Sigmoid colon (tissue), 6 donors: ENCODE measurements at regions not wholly inside any gene's neighbourhood (a gene's known extent, or its start where the extent isn't known, plus 50 kb on each side); places are given as distances from the start of the nearest gene placed in this dataset.
A peak's percentile ranks its signal among the peaks of the same experiment; 100 is the strongest.

Source experiments
- DNase-seq: peaks from one replicate; pipeline ENCODE4 v3.0.0-alpha.2; 2019
- H3K27ac ChIP-seq, 4 donors: fragments of 200-600 bp; sonication (generic); one replicate each; pipeline ENCODE4 v1.5.1; 2016 to 2019; ENCODE audit warnings: mild to moderate bottlenecking in 1 of 4
- H3K27me3 ChIP-seq, 3 donors: fragments of 200-600 bp; sonication (generic); one replicate each; pipeline ENCODE4 v1.5.1; 2019; ENCODE audit warnings: mild to moderate bottlenecking in 1 of 3
- H3K36me3 ChIP-seq, 4 donors: fragments of 200-600 bp; sonication (generic); one replicate each; pipeline ENCODE4 v1.5.1; 2016 to 2019
- H3K4me1 ChIP-seq, 4 donors: fragments of 200-600 bp; sonication (generic); one replicate each; pipeline ENCODE4 v1.5.1; 2017 to 2019
- H3K4me3 ChIP-seq, 4 donors: fragments of 200-600 bp; sonication (generic); one replicate each; pipeline ENCODE4 v1.5.1; 2017 to 2019; ENCODE audit warnings: mild to moderate bottlenecking in 2 of 4, moderate library complexity in 1 of 4
- H3K9me3 ChIP-seq, 4 donors: fragments of 200-600 bp in 3 of 4; sonication (generic) in 3 of 4; one replicate each; pipeline versions ENCODE4 v1.5.1 to v1.6.1; 2013 to 2019
- CTCF ChIP-seq, 4 experiments: fragments of 450-650 bp in 3 of 4; fragments of 200-600 bp in 1 of 4; IDR thresholded peaks; one replicate each; pipeline ENCODE4 v1.5.1; 2016 to 2019; ENCODE audit warnings: antibody characterized with exemption in 4 of 4, mild to moderate bottlenecking in 3 of 4, moderate library complexity in 2 of 4
- EP300 ChIP-seq, 4 donors: sonication (generic); formaldehyde crosslinking; IDR thresholded peaks; one replicate each; pipeline ENCODE4 v1.6.1; 2017; ENCODE audit warnings: antibody characterized with exemption in 4 of 4
- POLR2A ChIP-seq, 2 donors: fragments of 450-650 bp; IDR thresholded peaks; one replicate each; pipeline ENCODE4 v1.6.1; 2016; ENCODE audit warnings: antibody characterized with exemption in 2 of 2, mild to moderate bottlenecking in 2 of 2, moderate library complexity in 2 of 2
- POLR2AphosphoS5 ChIP-seq, 4 donors: sonication (generic); formaldehyde crosslinking; IDR thresholded peaks; one replicate each; pipeline ENCODE4 v1.6.1; 2017; ENCODE audit warnings: antibody characterized with exemption in 4 of 4
- WGBS, 2 donors: extraction: QIAGEN DNeasy Blood & Tissue Kit; methylation state at CpG; one replicate each; pipeline ENCODE4 v1.1.7; 2013; 5-methylcytosine and 5-hydroxymethylcytosine counted together
- intact Hi-C: fragments of 100-400 bp; cut with DNase I; formaldehyde crosslinking; loops from one replicate; pipeline ENCODE4 v1.15.1; 2023
- donor health status: healthy with polysubstance abuse.
- donor health status: healthy.

GRCh38 chr2:81984969-81985637, 1680.6 kb upstream of the LRRTM1 start:
- H3K4me1 ChIP-seq = peaks cover 0 to 10% (median 5%) of the 10 kb centered on the region in 4 donors
- no peak overlapping the region for H3K4me3 ChIP-seq
- no peaks in the 10 kb centered on the region for H3K27me3 ChIP-seq
- intact Hi-C loops = no loop called here
- H3K27ac ChIP-seq = no peak overlapping the region
- 94 to 95% methylated on average over 33 of the region's 33 CpGs for WGBS, 2 donors
- no peak for TF ChIP-seq EP300 (IDR thresholded peaks at IDR 0.05)
- no peak for TF ChIP-seq POLR2AphosphoS5 (IDR thresholded peaks at IDR 0.05)
- TF ChIP-seq CTCF (IDR thresholded peaks at IDR 0.05) = no peak
- TF ChIP-seq POLR2A (IDR thresholded peaks at IDR 0.05) = no peak
- no peaks in the 10 kb centered on the region for H3K9me3 ChIP-seq
- no peak for DNase-seq
- no peaks in the 10 kb centered on the region for H3K36me3 ChIP-seq

GRCh38 chr2:81981585-81981984, 1677.0 kb upstream of the LRRTM1 start:
- intact Hi-C loops = no loop called here

GRCh38 chr2:81979086-81979485, 1674.5 kb upstream of the LRRTM1 start:
- no peak for TF ChIP-seq POLR2AphosphoS5 (IDR thresholded peaks at IDR 0.05)
- TF ChIP-seq POLR2A (IDR thresholded peaks at IDR 0.05) = no peak
- TF ChIP-seq EP300 (IDR thresholded peaks at IDR 0.05) = no peak
- TF ChIP-seq CTCF (IDR thresholded peaks at IDR 0.05) = no peak
- no peaks in the 10 kb centered on the region for H3K36me3 ChIP-seq
- DNase-seq = no peak
- H3K4me1 ChIP-seq = peaks cover 0 to 26% (median 15%) of the 10 kb centered on the region in 4 donors
- intact Hi-C loops = no loop called here
- no peaks in the 10 kb centered on the region for H3K27me3 ChIP-seq
- H3K4me3 ChIP-seq = no peak overlapping the region
- H3K9me3 ChIP-seq = no peaks in the 10 kb centered on the region
- no peak overlapping the region for H3K27ac ChIP-seq
- 64 to 79% methylated on average over 3 of the region's 3 CpGs for WGBS, 2 donors

More at GRCh38 chr2:81981585-81981984, 1677.0 kb upstream of the LRRTM1 start:
- no peaks in the 10 kb centered on the region for H3K9me3 ChIP-seq
- no peak for TF ChIP-seq POLR2A (IDR thresholded peaks at IDR 0.05)
- H3K4me3 ChIP-seq = no peak overlapping the region
- WGBS, 2 donors = 69 to 71% methylated on average over 3 of the region's 3 CpGs
- no peaks in the 10 kb centered on the region for H3K36me3 ChIP-seq
- no peak overlapping the region for H3K27ac ChIP-seq
- no peaks in the 10 kb centered on the region for H3K27me3 ChIP-seq
- H3K4me1 ChIP-seq = peaks cover 0 to 20% (median 12%) of the 10 kb centered on the region in 4 donors
- DNase-seq = no peak

GRCh38 chr2:81976998-81977397, 1672.4 kb upstream of the LRRTM1 start:
- 75 to 77% methylated on average over 1 of the region's 1 CpG for WGBS, 2 donors
- Histone ChIP-seq H3K27ac (peak overlapping the region in 1 of 4 donors; percentile 2), H3K9me3 (no peaks in the 10 kb centered on the region), H3K4me3 (no peak overlapping the region), H3K4me1 (peaks cover 0 to 26% (median 14%) of the 10 kb centered on the region in 4 donors), H3K27me3 (no peaks in the 10 kb centered on the region), H3K36me3 (no peaks in the 10 kb centered on the region)
- no peak for DNase-seq
- TF ChIP-seq POLR2A (IDR thresholded peaks at IDR 0.05) (no peak), EP300 (IDR thresholded peaks at IDR 0.05) (no peak), POLR2AphosphoS5 (IDR thresholded peaks at IDR 0.05) (peak in 3 of 4 donors; percentile 28 to 63 (median 60))
- intact Hi-C loops = no loop called here

GRCh38 chr2:81974216-81974615, 1669.7 kb upstream of the LRRTM1 start:
- no peak for DNase-seq
- 44 to 55% methylated on average over 1 of the region's 1 CpG for WGBS, 2 donors
- intact Hi-C loops = no loop called here
- no peak for TF ChIP-seq POLR2A (IDR thresholded peaks at IDR 0.05)
- TF ChIP-seq EP300 (IDR thresholded peaks at IDR 0.05) = no peak
- no peak for TF ChIP-seq CTCF (IDR thresholded peaks at IDR 0.05)
- TF ChIP-seq POLR2AphosphoS5 (IDR thresholded peaks at IDR 0.05) = no peak
- Histone ChIP-seq H3K27me3 (no peaks in the 10 kb centered on the region), H3K9me3 (no peaks in the 10 kb centered on the region), H3K36me3 (no peaks in the 10 kb centered on the region), H3K4me3 (no peak overlapping the region), H3K27ac (no peak overlapping the region), H3K4me1 (peaks cover 0 to 17% (median 10%) of the 10 kb centered on the region in 4 donors)

- WGBS, 2 donors = 86 to 93% methylated on average over 1 of the region's 1 CpG
- Histone ChIP-seq H3K36me3 (no peaks in the 10 kb centered on the region), H3K27me3 (no peaks in the 10 kb centered on the region), H3K9me3 (no peaks in the 10 kb centered on the region), H3K4me3 (no peak overlapping the region), H3K27ac (no peak overlapping the region), H3K4me1 (no peaks in the 10 kb centered on the region)
- TF ChIP-seq CTCF (IDR thresholded peaks at IDR 0.05) = no peak
- TF ChIP-seq POLR2AphosphoS5 (IDR thresholded peaks at IDR 0.05) = no peak
- TF ChIP-seq POLR2A (IDR thresholded peaks at IDR 0.05) = no peak
- no peak for TF ChIP-seq EP300 (IDR thresholded peaks at IDR 0.05)
- intact Hi-C loops = no loop called here
- DNase-seq = no peak
Observed at GRCh38 chr2:81942876-81943275, 1638.3 kb upstream of the LRRTM1 start.
